Fibroblast of skin of abdomen (primary cell): ENCODE measurements at regions not wholly inside any gene's neighbourhood (a gene's known extent, or its start where the extent isn't known, plus 50 kb on each side); places are given as distances from the start of the nearest gene placed in this dataset.
"Not testable (repeated sequence)": the region's sequence is repeated elsewhere in the genome, so short reads cannot be mapped to it uniquely, and the experiment has no call there.

ENCODE experiments used
- DNase-seq: peaks from one replicate; pipeline ENCODE4 v3.0.0-alpha.2; 2013

DNA sequence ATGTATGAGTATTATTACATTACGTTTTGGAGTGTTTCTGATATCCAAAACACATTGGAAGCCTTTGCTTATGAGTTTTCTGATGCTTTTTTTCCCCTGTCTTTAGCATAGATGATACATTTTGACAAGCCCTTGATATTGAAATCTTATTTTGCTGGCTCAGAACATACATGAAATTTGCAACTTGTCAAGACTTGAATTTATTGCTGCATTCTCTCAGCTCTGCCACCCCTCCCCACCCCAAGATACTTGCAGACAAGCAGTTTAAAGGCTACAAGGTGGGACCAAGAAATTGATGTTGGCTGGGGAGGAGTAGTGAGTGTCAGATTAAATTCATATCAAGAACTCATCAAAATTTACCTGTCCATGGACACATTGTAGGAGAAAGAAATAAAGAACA lies 160.2 kb downstream of the GJA1 start:
- no peak for DNase-seq

DNA sequence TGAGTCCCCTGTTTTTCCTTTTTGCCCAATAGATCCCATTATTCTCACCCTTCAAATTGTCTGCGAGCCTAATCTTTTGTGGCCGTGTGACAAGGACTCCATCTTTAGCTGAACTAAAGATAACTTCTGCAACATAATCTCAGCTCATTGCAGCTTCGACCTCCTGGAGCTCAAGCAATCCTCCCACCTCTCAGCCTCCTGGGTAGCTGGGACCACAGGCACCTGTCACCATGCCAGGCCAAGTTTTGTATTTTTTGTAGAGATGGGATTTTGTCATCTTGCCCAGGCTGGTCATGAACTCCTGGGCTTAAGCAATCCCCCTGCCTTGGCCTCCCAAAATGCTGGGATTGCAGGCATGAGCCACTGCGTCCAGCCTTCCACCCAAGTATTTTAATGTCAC lies 161.0 kb downstream of the GJA1 start:
- DNase-seq = no peak

DNA sequence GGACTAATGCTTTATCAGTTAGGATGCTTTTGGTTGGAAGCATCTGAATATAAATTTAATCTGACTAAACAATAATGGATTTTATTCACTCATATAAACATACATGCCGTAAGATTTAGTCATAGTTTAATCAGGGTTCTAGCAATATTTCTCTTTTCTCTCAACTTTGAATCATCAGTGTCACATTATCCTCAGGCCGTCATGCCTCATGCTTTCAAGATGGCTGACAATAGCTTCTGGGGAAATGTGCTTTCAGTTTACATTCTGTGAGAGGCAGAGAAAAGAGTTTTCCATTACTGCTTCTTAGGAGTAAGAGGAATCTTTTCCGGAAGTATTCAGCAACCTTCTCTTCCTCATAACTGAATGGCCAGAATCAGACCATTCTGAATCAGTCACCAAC lies 162.2 kb downstream of the GJA1 start:
- peak; percentile 69 for DNase-seq

DNA sequence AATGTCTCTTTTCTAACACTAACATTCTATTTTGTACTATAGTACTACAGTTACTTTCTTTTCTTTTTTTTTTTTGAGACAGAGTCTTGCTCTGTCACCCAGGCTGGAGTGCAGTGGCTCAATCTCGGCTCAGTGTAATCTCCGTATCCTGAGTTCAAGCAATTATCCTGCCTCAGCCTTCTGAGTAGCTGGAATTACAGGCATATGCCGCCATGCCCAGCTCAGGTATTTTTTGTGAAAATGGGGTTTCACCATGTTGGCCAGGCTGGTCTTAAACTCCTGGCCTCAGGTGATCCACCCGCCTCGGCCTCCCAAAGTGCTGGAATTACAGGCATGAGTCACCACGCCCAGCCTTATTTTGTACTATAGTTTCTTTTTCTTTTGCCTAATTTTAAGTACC lies 163.9 kb downstream of the GJA1 start:
- DNase-seq = not testable (repeated sequence)

DNA sequence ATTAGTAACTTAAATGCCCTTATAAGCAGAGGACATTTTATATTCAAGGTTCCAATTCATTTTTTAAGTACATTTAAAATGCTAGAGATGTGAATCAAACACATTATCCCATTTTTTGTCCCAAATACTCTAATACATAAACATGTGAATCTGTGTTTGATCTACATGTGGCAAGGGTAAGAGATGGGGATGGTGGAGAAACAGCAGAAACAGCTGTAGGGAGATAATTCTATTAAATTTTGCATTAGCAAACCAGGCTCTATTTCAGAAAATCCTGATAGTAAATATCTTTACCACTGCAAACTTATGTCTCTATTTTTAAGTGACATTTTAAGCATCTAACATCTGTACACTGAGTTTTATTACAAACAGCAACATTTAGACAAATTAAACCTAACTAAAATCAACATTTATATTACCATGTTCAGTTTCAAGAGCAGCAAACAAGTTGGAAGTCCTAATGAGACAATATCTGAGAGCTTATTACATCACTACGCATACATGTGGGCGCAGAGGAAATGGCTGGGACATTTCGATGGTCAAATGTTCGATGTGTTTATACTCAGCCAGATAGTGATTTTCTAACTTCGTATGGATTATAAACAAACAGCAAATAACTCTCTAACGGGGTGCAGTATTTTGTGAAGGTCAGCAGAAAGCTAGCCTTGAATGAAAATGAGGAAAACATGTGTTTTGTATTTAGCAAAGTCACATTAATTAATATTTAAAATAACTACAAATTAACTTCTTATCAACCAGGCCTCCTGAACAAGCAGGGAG lies 165.1 kb downstream of the GJA1 start:
- DNase-seq = no peak

DNA sequence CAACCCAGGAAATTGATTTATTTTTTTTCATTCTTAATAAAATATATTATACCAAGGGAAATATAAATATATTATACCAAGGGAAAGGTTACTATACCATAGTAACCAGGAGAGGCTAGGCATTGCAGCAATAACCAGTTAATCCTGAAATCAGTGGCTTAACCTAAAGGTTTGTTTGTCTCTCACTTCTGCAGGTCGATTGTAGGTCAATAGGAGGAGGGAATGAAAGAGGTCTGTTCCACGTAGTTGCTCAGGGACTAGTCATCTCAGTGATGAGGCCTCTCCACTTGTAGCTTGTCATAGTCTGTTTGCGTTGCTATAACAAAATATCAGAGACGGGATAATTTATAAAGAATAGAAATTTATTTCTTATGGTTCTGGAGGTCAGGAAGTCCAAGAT lies 168.0 kb downstream of the GJA1 start:
- no peak for DNase-seq

DNA sequence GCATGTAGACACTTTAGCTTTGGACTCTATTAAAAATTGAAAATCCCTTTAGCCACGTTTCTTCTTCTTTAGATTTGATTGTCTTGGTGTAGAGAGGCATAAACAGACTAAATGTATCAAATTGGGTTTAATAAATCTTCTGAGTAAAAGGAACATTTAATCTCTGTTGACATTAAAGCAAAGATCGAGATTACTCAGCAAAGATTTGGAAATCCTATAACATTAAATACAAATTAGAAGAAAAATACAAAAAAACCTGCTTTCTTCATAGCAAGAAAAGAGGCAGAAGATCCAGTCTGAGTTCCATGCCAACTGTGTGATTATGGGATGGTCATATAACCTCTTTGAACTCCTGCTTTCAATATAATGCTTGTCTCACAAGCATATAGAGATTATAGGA lies 172.3 kb downstream of the GJA1 start:
- DNase-seq = no peak

DNA sequence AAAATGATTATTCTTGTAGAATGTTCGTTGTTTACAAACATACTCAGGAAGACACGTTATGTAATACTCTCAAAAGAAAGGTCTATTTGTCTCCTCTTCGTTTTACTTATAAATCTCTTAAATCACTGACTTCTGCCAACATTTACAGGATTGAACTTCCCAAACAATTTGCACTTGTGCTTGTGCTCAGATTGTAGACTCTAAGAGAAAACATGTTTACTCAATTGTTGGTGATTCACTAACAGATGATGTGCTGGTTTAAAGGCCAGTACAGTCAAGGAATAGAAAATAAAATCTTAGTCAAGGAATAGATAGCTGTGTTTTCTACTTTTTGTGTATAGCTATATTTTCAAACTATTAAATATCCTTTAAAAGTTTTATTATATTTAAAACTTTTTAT lies 172.8 kb downstream of the GJA1 start:
- no peak for DNase-seq

DNA sequence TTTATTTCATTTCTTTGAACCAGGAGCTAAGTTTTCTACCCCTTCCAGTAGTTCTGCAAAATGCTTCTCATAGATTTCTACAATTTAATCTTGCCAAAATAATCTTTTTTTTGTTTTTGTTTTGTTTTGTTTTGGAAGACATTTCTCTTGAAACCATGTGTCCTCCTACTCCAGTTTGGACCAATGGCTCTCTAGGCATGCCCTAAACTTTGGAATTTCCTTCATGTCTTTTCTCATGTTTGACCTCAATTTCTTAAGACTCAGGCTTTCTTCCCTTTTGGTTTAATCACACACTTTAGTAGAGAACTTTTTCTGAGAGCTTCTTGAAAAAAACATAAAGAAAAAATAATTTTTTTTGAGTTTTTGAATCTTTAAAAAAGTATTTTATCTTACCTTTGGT lies 173.8 kb downstream of the GJA1 start:
- no peak for DNase-seq

DNA sequence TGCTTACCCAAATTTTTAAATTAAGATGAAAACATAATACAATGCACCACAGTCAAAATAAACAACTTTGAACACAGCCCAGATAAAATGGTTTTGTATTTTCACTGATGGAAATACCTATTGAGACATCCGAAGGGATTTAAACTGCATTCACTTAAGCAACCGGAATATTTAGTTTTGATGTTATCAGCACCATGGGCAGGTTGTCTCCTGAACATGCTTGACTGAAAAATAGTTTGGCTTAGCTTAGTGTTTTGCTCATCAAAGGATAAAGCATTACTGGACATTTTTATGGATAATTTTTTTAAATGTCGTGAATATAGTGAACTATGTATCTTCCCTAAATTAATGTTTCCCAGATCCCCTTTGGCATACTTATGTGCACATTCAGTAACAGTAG lies 177.5 kb downstream of the GJA1 start:
- no peak for DNase-seq

DNA sequence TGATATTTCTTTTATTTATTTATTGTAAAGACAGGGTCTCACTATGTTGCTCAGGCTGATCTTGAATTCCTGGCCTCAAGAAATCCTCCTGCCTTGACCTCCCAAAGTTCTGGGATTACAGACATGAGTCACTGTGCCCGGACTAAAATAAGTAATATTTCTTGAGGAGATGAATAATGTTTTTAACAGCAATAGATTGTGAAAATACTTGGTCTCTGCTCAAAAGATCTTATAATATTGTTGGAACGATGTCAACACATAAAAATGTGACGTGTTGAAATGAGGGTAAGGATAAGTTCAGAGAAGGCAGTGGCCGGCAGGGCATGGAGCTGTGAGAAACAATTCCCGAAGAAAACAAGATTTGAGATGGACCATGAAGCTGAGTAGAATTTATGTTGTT lies 178.7 kb downstream of the GJA1 start:
- DNase-seq = peak; percentile 23

DNA sequence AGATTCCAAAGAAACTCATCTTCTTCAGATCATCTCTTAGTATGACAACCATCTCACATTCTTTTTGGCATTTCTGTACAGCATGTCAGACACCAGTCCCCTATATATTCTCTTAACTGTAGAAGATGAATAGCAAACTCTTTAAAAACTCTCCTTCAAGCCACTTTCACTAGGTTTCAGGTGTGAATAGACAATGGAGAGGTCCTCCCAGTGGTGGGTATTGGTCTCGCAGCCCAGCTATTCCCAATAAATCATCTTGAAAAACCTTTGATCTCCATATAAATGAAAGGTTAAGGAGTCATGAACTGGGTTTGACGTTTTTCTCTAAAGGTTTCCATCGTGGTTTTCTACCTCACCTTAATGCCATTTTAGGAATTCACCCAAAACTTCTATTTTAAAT lies 180.0 kb downstream of the GJA1 start:
- no peak for DNase-seq

DNA sequence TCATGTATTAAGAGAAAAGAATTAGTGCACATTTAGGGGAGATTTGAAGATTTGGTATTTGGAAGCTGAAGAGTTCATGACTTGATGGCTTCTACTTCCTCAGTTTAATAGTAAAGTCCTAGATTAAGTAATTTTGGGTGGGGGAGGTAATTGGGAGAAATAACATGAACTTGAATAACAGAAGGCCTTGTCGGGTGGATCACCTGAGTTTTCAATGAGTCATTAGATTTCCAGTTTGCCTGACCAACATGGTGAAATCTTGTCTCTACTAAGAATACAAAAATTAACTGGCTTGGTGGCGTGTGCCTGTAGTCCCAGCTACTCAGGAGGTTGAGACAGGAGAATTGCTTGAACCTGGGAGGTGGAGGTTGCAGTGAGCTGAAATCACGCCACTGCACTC lies 181.0 kb downstream of the GJA1 start:
- DNase-seq = no peak

DNA sequence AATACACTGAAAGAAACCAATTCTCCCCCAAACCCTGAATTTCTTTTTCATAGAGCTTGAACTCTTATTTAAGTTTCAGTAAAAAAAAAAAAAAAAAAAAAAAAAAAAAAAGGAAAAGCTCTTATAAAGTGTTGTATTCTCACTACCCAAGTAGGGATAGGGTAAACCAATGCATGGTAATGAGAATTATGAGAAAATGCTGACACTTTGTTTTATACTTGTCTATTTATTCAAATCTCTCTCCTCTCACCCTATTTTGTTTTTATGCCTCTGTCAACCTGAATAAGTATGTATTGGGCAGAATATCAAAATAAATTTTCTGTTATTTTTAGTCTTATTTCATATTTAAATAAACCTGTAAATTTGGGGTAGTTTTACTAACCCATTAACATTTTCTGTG lies 181.9 kb downstream of the GJA1 start:
- no peak for DNase-seq

DNA sequence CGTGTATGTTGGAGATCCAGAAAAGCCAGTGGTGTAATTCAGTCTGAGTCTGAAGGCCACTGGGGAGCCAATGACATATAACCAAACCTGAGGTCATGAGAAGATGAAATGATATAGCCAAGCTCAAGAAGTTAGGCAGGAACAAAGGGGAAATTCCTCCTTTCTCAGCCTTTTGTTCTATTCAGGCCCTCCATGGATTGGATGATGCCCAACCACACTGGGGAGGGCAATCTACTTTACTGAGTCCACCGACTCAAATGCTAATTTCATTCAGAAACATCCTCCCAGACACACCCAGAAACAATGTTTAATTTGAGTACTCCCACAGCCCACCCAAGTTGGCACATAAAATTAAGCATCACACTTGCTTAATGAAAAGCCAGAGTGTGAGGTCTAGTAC lies 183.6 kb downstream of the GJA1 start:
- no peak for DNase-seq

DNA sequence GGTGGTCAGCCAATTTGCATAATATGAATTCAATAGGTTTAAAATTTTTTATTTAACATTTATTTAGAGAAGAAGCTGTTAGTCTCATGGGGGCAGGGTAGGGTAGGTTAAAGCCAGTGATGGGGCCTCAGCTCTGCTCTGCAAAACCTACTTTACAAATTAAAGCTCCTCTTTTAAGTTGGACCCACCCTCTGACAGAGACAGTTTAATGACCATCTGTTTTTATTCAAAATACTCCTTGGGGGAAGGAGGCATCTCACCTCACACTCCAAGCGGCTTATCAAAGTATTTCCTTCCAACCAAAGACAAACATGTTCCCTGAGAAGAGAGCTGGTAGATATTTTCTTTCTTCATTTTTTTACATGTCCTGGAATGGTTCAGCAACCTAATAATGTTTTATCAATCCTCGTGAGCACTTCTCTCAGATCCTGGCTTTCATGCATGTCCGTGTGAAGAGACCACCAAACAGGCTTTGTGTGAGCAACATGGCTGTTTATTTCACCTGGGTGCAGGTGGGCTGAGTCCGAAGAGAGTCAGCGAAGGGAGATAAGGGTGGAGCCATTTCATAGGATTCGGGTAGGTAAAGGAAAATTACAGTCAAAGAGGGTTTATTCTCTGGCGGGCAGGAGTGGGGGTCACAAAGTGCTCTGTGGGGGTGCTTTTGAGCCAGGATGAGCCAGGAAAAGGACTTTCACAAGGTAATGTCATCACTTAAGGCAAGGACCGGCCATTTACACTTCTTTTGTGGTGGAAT lies 184.7 kb downstream of the GJA1 start:
- DNase-seq = no peak

DNA sequence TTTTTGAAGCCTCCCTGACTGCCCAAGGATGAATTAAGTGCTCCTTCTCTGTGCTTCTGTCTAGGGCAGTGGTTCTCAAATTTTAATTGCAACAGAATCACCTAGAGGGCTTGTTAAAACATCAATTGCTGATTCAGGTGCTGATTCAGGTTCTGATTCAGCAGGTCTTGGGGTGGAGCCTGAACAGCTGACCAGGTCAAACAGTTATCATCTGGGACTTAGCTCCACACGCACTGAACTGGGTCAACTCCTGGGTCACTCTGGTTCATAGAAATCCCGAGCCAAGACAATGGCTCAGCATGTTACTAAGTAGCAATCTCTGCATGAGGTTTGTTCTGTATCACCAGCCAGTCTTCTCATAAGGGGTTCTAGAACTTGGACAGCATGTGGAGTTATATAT lies 192.3 kb downstream of the GJA1 start:
- DNase-seq = no peak

DNA sequence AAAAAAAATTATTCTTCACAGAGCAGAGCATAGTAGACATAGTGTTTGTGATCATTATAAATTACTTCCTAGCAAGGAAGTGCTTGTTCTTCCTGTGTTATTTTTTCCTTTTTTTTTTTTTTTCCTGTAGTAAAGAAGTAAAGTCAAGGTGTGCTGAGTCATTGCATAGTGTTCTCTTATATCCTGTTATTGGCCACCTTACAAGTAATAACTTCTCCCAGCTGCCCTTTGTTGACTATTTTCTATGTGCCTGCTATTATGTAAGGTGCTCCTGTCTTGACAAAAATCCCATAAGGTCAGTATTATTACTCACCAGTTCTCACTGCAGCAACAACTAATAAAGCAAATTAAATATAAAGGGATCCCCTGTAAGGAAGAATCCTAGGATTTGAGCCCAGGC lies 195.3 kb downstream of the GJA1 start:
- no peak for DNase-seq

DNA sequence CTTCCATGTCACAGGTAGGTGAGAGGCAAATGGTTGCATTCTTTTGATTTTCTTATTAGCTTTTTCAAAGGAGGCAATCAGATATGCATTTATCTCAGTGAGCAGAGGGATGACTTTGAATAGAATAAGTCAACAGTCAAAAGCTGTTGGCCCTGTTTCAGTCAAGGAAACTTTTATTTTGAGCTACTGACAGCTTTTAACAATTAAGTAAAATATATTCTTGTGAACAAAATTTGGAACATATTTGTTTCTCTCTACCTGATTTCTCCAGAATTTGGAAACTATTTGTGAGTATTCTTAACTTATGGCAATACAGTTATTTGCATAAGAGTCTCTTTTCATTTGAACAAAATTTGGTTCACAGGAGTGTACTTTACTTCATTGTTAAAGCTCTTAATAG lies 196.3 kb downstream of the GJA1 start:
- not testable (repeated sequence) for DNase-seq

DNA sequence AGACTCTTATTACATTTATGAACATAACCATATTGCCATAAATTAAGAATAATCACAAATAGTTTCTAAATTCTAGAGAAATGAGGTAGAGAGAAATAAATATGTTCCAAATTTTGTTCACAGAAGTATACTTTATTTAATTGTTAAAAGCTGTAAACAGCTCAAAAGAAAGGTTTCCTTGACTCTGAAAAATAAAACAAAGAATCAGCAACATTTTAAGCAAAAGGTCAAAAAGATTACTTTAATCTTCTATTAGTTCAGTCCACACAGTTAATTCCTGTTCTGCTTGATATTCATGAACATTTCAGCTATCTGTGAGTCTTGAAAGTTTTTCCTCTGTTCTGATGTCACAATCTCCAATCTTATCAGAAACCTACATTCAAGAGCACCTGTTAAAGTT lies 197.9 kb downstream of the GJA1 start:
- no peak for DNase-seq

DNA sequence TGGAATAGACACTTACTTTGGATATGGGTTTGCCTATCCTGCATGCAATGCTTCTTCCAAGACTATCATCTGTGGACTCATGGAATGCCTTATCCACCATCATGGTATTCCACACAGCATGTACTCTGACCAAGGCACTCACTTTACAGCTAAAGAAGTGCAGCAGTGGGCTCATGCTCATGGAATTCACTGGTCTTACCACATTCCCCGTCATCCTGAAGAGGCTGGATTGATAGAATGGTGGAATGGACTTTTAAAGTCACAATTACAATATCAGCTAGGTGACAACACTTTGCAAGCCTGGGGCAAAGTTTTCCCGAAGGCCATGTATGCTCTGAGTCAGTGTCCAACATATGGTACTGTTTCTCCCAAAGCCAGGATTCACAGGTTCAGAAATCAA lies 199.1 kb downstream of the GJA1 start:
- not testable (repeated sequence) for DNase-seq

DNA sequence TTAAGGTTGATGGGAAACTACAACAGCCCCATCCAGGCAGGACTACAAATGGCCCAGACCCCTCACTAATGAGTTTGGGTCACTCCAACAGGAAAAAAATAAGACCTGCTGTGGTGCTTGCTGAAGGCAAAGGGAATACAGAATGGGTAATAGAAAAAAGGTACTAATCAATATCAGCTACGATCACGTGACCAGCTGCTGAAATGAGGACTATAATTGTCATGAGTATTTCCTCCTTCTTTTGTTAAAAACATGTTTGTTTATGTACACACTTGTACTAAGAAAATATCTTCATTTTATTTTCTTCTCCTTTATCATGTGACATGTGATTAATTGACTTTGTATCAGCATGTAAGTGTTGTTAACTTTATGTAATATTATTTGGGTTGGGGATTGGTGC lies 199.9 kb downstream of the GJA1 start:
- no peak for DNase-seq

DNA sequence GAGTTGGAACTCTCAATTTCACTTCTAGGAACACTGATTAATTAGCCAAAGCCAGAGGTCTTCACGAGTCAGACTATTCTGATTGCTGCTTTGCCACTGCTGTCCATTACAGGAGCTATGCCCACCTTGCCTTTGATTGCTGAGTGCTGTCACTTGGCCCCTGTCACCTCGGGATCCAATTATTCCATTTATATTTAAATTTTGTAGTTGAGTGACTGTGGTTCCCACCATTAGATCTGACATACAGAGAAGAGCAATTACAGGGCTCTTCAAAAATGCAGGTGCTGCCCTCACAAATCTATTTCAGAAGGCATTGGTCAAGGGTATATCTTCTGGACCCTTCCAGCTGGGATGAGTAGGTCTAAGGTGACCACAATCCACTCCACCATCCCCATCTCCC lies 200.8 kb downstream of the GJA1 start:
- not testable (repeated sequence) for DNase-seq

DNA sequence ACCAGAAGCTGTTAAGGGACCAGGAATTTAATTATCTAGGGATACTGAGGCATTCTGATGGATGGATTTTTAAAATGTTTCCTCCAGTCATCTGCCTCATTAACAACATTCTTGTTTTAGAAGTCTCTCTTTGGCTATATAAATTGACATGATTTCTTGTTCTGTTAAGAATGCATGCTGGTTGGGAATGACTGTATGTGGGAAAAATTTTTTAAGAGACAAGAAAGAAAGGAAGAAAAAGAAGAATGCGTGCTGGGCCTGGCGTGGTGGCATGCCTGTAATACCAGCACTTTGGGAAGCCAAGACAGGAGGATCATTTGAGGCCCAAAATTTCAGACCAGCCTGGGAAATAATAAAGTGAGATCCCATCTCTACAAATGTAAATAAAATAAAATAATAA lies 203.6 kb downstream of the GJA1 start:
- DNase-seq = peak; percentile 57
